Activated T-helper 17 cell treated with anti-CD3 and anti-CD28 coated beads, Interleukin-2, amount 50 U/mL, for 72 hours (primary cell): ENCODE measurements at regions not wholly inside any gene's neighbourhood (a gene's known extent, or its start where the extent isn't known, plus 50 kb on each side); places are given as distances from the start of the nearest gene placed in this dataset.
"Not testable (repeated sequence)": the region's sequence is repeated elsewhere in the genome, so short reads cannot be mapped to it uniquely, and the experiment has no call there.

ENCODE experiments used
- ATAC-seq: fragments of 150-1000 bp; cut with Tn5 transposase; replicated peaks from 2 replicates; pipeline ENCODE4 v1.10.0; 2021; ENCODE audit warnings: mild to moderate bottlenecking, moderate library complexity
- H3K27ac Mint-ChIP-seq: one replicate; pipeline ENCODE4 v1.8.0; 2022; ENCODE audit warnings: mixed read lengths
- H3K27me3 Mint-ChIP-seq: one replicate; pipeline ENCODE4 v1.8.0; 2022; ENCODE audit warnings: mixed read lengths
- H3K36me3 Mint-ChIP-seq: one replicate; pipeline ENCODE4 v1.8.0; 2022; ENCODE audit warnings: low read depth, mild to moderate bottlenecking, mixed read lengths
- H3K4me1 Mint-ChIP-seq: one replicate; pipeline ENCODE4 v1.8.0; 2022; ENCODE audit warnings: mixed read lengths
- H3K4me3 Mint-ChIP-seq: one replicate; pipeline ENCODE4 v1.8.0; 2022; ENCODE audit warnings: mild to moderate bottlenecking, mixed read lengths
- H3K9me3 Mint-ChIP-seq: one replicate; pipeline ENCODE4 v1.8.0; 2022; ENCODE audit warnings: mixed read lengths

DNA sequence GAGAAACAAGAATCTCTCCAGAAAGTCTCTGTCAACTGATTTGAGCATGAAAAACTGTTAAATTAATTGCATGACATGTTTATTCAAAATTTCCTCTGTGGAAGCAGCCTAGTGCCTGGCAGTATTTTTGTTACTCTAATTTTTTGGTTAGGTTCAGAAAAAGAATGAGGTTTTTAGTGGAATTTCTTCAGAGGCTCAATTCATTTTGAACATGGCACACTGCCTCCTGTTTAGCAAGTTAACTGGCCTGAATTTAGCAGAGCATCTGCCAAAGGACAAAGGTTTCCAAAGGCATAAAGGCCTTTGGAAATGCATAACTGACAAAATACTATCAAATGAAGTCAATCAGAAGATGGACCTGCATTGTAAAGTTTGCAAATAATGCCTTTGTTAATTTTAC lies 1326.5 kb downstream of the PLA2G4A start:
- H3K4me3 Mint-ChIP-seq: no peak overlapping the region
- H3K27ac Mint-ChIP-seq: no peak overlapping the region
- H3K36me3 Mint-ChIP-seq: no peaks in the 10 kb centered on the region
- H3K27me3 Mint-ChIP-seq: no peaks in the 10 kb centered on the region
- ATAC-seq: no peak
- H3K9me3 Mint-ChIP-seq: peaks cover 5% of the 10 kb centered on the region
- H3K4me1 Mint-ChIP-seq: no peaks in the 10 kb centered on the region

DNA sequence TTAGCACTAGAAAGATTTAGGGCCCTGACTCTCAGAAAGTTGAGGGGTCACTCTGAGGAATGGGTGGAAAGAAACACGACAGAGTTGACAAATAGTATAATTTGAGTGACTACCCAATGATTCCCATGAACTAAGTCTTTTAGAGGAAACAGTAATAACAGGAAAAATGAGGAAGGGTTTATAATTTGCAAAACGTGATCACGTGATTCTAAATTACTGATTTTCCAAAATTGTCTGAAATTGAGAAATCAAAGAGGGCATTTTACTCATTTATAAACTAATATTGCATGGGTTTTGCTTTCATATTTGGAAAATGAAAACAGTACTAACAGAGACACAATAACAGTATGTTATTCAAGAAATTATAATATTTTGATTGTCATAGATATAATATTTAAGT lies 1335.7 kb downstream of the PLA2G4A start:
- no peak overlapping the region for H3K4me3 Mint-ChIP-seq
- H3K4me1 Mint-ChIP-seq: no peaks in the 10 kb centered on the region
- H3K36me3 Mint-ChIP-seq: no peaks in the 10 kb centered on the region
- no peak overlapping the region for H3K27ac Mint-ChIP-seq
- peaks cover 5% of the 10 kb centered on the region for H3K9me3 Mint-ChIP-seq
- H3K27me3 Mint-ChIP-seq: no peaks in the 10 kb centered on the region
- no peak for ATAC-seq

DNA sequence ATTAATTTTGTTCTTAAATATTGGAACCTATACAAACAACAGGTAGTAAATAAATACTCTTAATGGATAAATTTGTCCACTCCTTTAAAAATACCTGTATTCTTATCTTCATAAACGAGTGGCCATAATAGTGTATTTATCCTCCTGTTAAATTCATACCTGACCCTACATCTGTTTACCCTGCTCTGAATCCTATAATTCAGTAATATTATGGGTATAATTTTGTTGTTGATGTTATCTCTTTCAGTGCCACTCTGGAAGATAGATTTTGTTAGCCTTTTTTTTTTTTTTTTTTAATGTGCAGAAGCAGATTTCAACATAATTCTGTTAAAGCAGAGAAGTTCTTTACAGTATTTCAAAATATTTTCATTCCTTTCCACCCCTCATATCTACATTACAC lies 1337.9 kb downstream of the PLA2G4A start:
- peaks cover 5% of the 10 kb centered on the region for H3K9me3 Mint-ChIP-seq
- H3K4me3 Mint-ChIP-seq: no peak overlapping the region
- no peaks in the 10 kb centered on the region for H3K36me3 Mint-ChIP-seq
- no peaks in the 10 kb centered on the region for H3K4me1 Mint-ChIP-seq
- no peaks in the 10 kb centered on the region for H3K27me3 Mint-ChIP-seq
- ATAC-seq: no peak
- H3K27ac Mint-ChIP-seq: no peak overlapping the region

DNA sequence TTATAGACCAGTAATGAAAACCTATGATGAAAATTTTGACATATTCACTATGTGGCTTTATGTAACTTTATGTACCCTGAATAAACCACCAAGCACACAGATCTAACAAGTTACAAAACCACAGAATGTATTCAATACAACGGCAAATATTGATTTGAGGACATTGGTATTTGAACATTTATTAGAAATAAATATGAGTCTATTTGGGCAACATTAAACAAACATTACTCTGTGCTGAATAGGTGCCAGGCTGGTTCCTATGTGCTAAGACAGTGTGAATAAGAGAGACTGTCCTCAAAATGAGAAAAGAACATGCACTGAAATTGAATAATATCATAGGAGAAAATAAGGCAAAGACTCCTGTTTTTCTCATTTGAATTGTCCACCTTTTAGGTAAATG lies 1341.2 kb downstream of the PLA2G4A start:
- H3K27ac Mint-ChIP-seq: no peak overlapping the region
- peaks cover 3% of the 10 kb centered on the region for H3K9me3 Mint-ChIP-seq
- H3K4me3 Mint-ChIP-seq: no peak overlapping the region
- H3K27me3 Mint-ChIP-seq: no peaks in the 10 kb centered on the region
- no peak for ATAC-seq
- no peaks in the 10 kb centered on the region for H3K4me1 Mint-ChIP-seq
- H3K36me3 Mint-ChIP-seq: no peaks in the 10 kb centered on the region

DNA sequence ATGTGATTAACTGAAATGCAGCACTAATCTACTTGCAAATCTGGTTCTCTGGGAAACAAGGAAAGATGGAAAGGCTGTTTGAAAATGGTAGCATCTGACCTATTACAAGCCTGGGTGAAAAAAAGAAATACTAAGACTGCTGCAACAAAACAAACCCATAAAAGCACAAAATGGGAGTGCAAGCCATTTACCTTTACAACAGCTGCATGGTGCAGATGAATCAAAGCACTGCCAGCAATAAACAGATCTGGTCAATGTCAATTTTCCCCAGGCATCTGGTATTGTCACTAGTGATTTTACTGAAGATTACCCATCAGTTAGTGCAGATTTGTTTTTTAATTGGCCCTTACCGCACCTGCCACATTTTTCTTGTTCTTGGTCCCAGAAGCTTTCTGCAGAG lies 1341.7 kb downstream of the PLA2G4A start:
- H3K27ac Mint-ChIP-seq: no peak overlapping the region
- no peaks in the 10 kb centered on the region for H3K4me1 Mint-ChIP-seq
- ATAC-seq: no peak
- no peaks in the 10 kb centered on the region for H3K36me3 Mint-ChIP-seq
- H3K4me3 Mint-ChIP-seq: no peak overlapping the region
- no peaks in the 10 kb centered on the region for H3K27me3 Mint-ChIP-seq
- peaks cover 3% of the 10 kb centered on the region for H3K9me3 Mint-ChIP-seq

DNA sequence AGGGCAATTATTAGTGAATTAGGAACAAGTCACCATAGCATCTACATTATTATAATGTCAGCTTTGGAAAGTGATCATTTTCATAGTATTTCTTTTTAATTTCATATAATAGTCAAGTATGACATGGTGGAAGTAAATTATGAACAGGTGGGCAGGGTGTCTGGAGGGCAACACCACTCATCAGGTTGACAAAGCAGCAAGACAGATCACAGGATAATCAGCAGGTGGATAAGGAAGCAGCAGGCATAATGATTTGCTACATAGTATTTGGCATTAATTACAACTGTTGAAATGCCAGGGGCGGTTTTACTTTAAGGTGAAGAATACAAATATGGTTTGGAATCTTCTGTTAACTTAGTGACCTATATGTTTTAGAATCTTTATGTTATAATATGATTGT lies 1342.2 kb downstream of the PLA2G4A start:
- Mint-ChIP-seq H3K4me3 (no peak overlapping the region), H3K36me3 (no peaks in the 10 kb centered on the region), H3K9me3 (peaks cover 3% of the 10 kb centered on the region), H3K27me3 (no peaks in the 10 kb centered on the region), H3K4me1 (no peaks in the 10 kb centered on the region), H3K27ac (no peak overlapping the region)
- no peak for ATAC-seq

DNA sequence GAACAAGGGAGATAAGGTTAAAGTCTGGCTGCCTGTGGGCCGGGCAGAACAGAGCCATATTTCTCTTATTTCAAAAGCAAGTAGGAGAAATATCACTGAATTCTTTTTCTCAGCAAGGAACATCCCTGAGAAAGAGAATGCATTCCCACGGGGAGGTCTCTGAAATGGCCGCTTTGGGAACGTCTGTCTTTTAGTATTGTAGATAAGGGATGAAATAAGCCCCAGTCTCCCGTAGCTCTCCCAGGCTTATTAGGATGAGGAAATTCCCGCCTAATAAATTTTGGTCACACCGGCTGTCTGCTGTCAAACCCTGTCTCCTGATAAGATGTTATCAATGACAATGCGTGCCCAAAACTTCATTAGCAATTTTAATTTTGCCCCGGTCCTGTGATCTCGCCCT lies 1353.3 kb downstream of the PLA2G4A start:
- not testable (repeated sequence) for H3K4me1 Mint-ChIP-seq, ATAC-seq, H3K36me3 Mint-ChIP-seq, H3K4me3 Mint-ChIP-seq, H3K27ac Mint-ChIP-seq, H3K27me3 Mint-ChIP-seq
- H3K9me3 Mint-ChIP-seq: peaks cover 11% of the 10 kb centered on the region

DNA sequence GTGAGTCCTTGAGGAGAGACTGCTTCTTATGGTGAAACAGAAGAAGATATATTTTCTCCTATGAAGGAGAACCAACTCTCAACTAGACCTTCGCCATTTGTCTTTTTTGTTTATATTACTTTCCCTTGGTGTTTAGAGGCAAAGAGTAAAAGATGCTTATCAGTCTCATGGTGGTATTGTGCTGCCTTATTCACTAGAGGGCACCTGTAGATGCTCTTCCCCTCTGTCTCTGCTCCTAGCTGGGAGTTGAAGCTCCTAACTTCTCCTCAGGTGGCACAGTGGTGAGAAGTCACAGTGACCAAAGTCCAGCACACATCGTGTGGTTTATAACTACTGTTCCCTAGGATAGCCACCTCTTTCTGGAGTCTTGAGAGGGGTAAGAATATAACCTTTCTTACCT lies 1359.6 kb downstream of the PLA2G4A start:
- peaks cover 13% of the 10 kb centered on the region for H3K9me3 Mint-ChIP-seq
- H3K4me1 Mint-ChIP-seq: no peaks in the 10 kb centered on the region
- H3K4me3 Mint-ChIP-seq: no peak overlapping the region
- H3K27me3 Mint-ChIP-seq: no peaks in the 10 kb centered on the region
- no peak for ATAC-seq
- no peak overlapping the region for H3K27ac Mint-ChIP-seq
- no peaks in the 10 kb centered on the region for H3K36me3 Mint-ChIP-seq

DNA sequence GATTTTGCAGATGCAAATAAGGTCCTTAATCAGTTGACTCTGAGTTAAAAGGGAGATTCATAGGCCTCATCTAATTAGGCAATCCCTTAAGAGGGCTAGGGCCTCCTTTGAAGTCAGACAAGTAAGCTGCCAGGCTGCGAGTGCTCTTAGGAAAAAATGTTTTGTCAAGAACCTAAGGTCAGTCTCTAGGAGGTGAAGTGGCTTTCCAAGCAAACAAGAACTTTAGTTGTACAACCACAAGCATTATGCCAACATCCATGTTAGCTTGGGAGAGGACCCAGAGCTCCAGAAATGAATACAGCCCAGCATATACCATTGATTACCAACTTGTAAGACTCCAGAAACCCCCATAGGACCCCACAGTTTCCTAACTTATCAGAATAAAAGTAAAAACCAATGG lies 1366.2 kb downstream of the PLA2G4A start:
- Mint-ChIP-seq H3K27me3 (no peaks in the 10 kb centered on the region), H3K4me1 (no peaks in the 10 kb centered on the region), H3K36me3 (no peaks in the 10 kb centered on the region), H3K4me3 (no peak overlapping the region), H3K9me3 (peaks cover 4% of the 10 kb centered on the region), H3K27ac (no peak overlapping the region)
- no peak for ATAC-seq

DNA sequence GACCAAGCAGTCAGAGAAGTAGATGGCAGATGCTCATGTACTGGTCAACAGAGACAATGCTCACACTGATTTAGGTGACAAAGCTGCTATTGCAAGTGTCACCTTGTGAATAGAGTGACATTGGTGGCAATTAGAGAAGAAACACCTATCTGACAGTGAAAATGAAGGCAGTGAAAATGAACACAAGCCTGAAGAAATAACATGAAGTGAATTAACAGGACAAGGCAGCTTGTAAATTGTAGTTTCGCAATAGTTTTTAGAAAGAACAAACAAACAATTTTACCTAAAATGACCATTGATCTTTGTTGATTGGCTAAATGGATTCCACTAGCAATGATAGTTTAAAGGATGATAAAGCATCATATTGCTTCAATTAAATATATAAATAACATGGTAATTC lies 1389.5 kb downstream of the PLA2G4A start:
- Mint-ChIP-seq H3K9me3 (peaks cover 5% of the 10 kb centered on the region), H3K4me3 (no peak overlapping the region), H3K36me3 (no peaks in the 10 kb centered on the region), H3K27me3 (no peaks in the 10 kb centered on the region), H3K27ac (no peak overlapping the region), H3K4me1 (no peaks in the 10 kb centered on the region)
- ATAC-seq: no peak

DNA sequence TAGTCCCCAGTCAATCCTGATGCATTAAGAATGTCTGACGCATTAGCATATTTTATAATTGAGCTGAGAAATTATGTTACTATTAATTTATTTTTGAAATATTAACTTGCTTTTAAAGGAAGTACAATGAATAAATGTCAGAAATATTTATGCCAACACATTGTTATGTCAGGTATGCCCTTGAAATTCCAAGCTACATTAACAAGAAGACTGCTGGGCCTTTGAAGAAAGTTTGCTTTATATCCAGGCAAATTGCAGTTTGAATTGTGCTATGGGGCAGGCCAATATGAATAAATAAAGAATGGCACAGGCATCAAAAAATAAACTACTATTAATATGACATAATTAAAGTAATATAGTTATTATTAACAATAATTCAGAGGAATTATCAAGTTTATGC lies 1391.3 kb downstream of the PLA2G4A start:
- Mint-ChIP-seq H3K4me3 (no peak overlapping the region), H3K27me3 (no peaks in the 10 kb centered on the region), H3K9me3 (peaks cover 3% of the 10 kb centered on the region), H3K4me1 (no peaks in the 10 kb centered on the region), H3K36me3 (no peaks in the 10 kb centered on the region), H3K27ac (no peak overlapping the region)
- no peak for ATAC-seq

DNA sequence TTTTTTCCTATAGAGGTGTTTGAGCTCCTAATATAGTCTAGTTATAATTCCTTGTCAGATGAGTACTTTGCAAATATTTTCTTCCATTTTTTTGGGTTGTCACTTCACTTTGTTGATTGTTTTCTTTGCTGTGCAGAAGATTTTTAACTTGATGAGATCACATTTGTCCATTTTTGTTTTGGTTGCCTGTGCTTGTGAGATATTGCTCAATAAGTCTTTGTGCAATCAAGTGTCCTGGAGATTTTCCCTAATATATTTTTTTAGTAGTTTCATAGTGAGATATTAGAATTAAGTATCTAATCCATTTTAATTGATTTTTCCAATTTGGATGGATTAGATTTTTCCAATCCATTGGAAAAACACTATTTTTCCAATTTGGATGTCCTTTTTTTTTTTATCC lies 1395.5 kb downstream of the PLA2G4A start:
- Mint-ChIP-seq H3K36me3 (no peaks in the 10 kb centered on the region), H3K27ac (no peak overlapping the region), H3K27me3 (no peaks in the 10 kb centered on the region), H3K4me1 (no peaks in the 10 kb centered on the region), H3K9me3 (peaks cover 18% of the 10 kb centered on the region), H3K4me3 (no peak overlapping the region)
- no peak for ATAC-seq

DNA sequence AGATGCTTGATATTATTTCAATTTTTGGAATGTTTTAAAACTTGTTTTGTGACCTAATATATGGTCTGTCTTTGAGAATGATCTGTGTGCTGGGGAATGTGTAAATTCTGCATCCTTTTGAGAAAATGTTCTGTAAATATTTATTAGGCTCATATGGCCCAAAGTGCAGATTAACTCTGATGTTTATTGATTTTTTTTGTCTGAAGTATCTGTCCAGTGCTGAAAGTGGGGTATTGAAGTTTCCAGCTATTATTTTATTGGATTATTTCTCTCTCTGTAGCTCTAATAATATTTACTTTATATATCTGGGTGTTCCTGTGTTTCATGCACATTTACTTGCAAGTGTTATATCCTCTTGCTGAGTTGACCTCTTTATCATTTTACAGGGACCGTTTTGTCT lies 1397.2 kb downstream of the PLA2G4A start:
- H3K27me3 Mint-ChIP-seq: no peaks in the 10 kb centered on the region
- no peak for ATAC-seq
- no peaks in the 10 kb centered on the region for H3K36me3 Mint-ChIP-seq

DNA sequence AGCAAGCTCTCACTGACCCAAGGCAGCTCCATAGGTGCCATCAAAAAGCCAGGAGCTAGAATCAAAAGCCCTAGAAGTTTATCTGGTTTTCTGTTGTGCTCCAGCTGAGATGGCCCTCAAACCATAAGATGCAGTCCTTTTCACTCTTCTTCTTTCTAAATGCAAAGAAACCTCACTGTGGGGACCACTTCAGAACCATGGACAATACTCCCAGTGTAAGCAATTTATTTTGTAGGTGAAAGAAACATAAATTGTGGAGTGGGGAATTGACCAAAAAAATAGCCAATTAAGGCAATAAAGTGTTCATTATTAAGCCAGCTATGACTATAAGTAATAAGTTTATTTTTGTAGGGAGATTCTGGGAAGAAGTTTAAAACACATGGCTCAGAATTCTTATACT lies 1399.9 kb downstream of the PLA2G4A start:
- Mint-ChIP-seq H3K4me3 (no peak overlapping the region), H3K4me1 (no peaks in the 10 kb centered on the region), H3K36me3 (no peaks in the 10 kb centered on the region), H3K9me3 (peaks cover 21% of the 10 kb centered on the region), H3K27me3 (no peaks in the 10 kb centered on the region), H3K27ac (no peak overlapping the region)
- ATAC-seq: no peak

More for the DNA sequence above, 1397.2 kb downstream of the PLA2G4A start:
- Mint-ChIP-seq H3K4me3 (no peak overlapping the region), H3K9me3 (peaks cover 18% of the 10 kb centered on the region), H3K27ac (no peak overlapping the region), H3K4me1 (no peaks in the 10 kb centered on the region)

DNA sequence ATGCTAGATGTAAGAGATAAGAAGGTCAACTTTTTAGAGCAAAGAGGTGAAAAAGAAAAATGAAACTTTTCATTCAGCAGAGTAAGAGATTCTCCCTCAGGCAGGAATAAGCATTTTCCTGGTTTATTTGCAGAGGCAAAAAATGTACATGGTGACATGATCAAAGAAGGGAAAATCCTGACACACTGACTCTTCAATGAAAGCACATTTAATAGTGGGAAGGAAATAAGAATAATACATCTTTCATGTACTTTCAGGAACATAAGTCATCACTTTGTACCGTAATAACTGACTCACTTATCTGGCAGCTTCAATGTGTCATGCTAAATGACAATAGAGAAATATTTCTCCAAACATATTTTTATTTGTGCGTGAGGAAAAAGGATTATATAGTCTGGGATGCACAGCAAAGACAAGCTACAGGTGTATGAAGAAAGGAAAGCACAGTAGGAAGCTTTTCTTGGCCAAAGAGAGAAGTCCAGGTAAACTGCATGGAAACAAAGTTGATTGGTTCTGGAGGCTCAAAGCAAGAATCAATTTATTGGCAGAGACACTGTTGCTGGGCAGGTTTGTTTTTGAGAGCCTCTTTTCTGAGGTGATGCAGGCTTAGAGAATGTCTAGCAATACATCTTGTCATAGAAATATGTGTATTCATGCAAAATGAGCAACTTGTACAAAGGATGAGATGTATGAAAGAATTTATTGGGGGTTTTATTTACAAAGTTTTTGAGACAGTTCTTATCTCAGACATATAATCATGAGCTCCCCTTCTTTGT lies 1409.0 kb downstream of the PLA2G4A start:
- H3K27me3 Mint-ChIP-seq: no peaks in the 10 kb centered on the region
- H3K36me3 Mint-ChIP-seq: no peaks in the 10 kb centered on the region
- no peak overlapping the region for H3K4me3 Mint-ChIP-seq
- ATAC-seq: no peak
- H3K9me3 Mint-ChIP-seq: peaks cover 4% of the 10 kb centered on the region
- no peaks in the 10 kb centered on the region for H3K4me1 Mint-ChIP-seq
- H3K27ac Mint-ChIP-seq: no peak overlapping the region
